ENCODE measurements at regions not wholly inside any gene's neighbourhood (a gene's known extent, or its start where the extent isn't known, plus 50 kb on each side); places are given as distances from the start of the nearest gene placed in this dataset.

GRCh38 chr15:93324186-93324975, 235.4 kb upstream of the RGMA start:
- intact Hi-C loops (cut with DNase I), result loop anchor here in 1 of 10 donors (10.0 kb wide), 1 partner anchor 70 kb away; no protein-coding TSS in a partner anchor
- Histone ChIP-seq H3K4me1 (no peaks in the 10 kb centered on the region), H3K36me3 (no peaks in the 10 kb centered on the region), H3K4me3 (no peak overlapping the region), H3K27ac (no peak overlapping the region), H3K27me3 (peaks cover 0 to 4% (median 0%) of the 10 kb centered on the region in 9 donors), H3K9me3 (no peaks in the 10 kb centered on the region)
- 76 to 84% (median 80%) methylated on average over 5 of the region's 5 CpGs for WGBS, 4 donors
- no peak for DNase-seq
- ATAC-seq, result no peak
- TF ChIP-seq POLR2A (IDR thresholded peaks at IDR 0.05) (no peak), CTCF (IDR thresholded peaks at IDR 0.05) (no peak)

GRCh38 chr15:93321881-93322282, 232.9 kb upstream of the RGMA start:
- Histone ChIP-seq H3K4me1 (no peaks in the 10 kb centered on the region), H3K36me3 (no peaks in the 10 kb centered on the region), H3K27ac (no peak overlapping the region), H3K4me3 (no peak overlapping the region), H3K27me3 (no peaks in the 10 kb centered on the region), H3K9me3 (no peaks in the 10 kb centered on the region)
- ATAC-seq (no peak), DNase-seq (no peak)
- 62 to 71% (median 68%) methylated on average over 9 of the region's 9 CpGs for WGBS, 4 donors
- TF ChIP-seq POLR2A (IDR thresholded peaks at IDR 0.05) (no peak), CTCF (IDR thresholded peaks at IDR 0.05) (no peak)
- intact Hi-C loops (cut with DNase I), result loop anchor here in 1 of 10 donors (10.0 kb wide), 1 partner anchor 67 kb away; no protein-coding TSS in a partner anchor

GRCh38 chr15:93319121-93319814, 230.3 kb upstream of the RGMA start:
- no peak overlapping the region for H3K27ac ChIP-seq
- no peak overlapping the region for H3K4me3 ChIP-seq
- DNase-seq (no peak), ATAC-seq (no peak)
- 86 to 93% (median 88%) methylated on average over 17 to 19 of the region's 19 CpGs for WGBS, 4 donors
- no peaks in the 10 kb centered on the region for H3K36me3 ChIP-seq
- H3K4me1 ChIP-seq, result no peaks in the 10 kb centered on the region
- no peaks in the 10 kb centered on the region for H3K27me3 ChIP-seq
- TF ChIP-seq POLR2A (IDR thresholded peaks at IDR 0.05) (no peak), CTCF (IDR thresholded peaks at IDR 0.05) (no peak)
- no peaks in the 10 kb centered on the region for H3K9me3 ChIP-seq
- intact Hi-C loops (cut with DNase I), result no loop called here

- intact Hi-C loops (cut with DNase I), result no loop called here
- WGBS, 4 donors, result 83 to 96% (median 94%) methylated on average over 4 of the region's 4 CpGs
- Histone ChIP-seq H3K9me3 (no peaks in the 10 kb centered on the region), H3K4me1 (peaks cover 0 to 4% (median 0%) of the 10 kb centered on the region in 12 donors), H3K4me3 (no peak overlapping the region), H3K27me3 (no peaks in the 10 kb centered on the region), H3K27ac (no peak overlapping the region), H3K36me3 (no peaks in the 10 kb centered on the region)
- ATAC-seq, result no peak
- DNase-seq, result no peak
- TF ChIP-seq CTCF (IDR thresholded peaks at IDR 0.05) (no peak), POLR2A (IDR thresholded peaks at IDR 0.05) (no peak)
These were observed 228.8 kb upstream of the RGMA start for GRCh38 chr15:93317772-93318171.
